ENCODE measurements at regions not wholly inside any gene's neighbourhood (a gene's known extent, or its start where the extent isn't known, plus 50 kb on each side); places are given as distances from the start of the nearest gene placed in this dataset.

DNA sequence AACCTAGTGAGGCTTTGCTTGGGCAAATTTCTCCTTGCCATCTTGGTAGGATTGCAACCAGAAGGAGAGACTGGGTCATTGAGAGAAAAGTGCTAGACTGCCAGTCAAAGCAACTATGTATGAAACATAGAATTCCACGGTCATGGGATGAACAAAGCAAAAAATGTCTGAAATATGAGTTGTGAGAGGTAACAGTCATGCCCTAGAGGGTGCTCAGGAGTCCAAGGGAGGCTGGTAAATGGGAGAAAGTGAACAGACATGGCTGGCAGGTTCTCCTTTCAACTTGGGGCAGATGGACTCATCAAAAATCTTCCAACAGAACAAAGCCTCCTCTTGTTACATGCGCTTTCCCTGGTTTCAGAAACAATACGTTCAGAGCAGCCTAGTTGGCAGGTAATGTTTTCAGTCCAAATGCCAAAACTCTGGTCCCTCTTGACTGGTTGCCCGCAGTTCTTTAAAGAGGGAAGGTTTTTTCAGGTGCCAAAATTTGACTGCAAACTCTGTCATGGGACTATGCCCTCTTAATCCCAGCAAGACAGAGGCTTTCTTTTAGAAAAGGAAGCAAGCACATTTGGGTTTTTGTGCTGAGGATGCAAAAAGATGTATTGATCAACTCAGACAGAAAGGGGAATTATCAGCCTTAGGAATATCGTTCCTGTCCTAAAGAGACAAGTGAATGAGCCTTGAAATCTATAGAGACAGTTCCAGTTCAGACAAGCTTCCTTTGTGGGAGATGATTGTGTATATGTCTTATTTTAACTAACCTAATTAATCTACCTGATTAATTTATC lies 68.5 kb upstream of the SASH1 start:
- no CpG with 5 or more reads among the region's 5 CpGs for WGBS (ENCODE audit: extremely low coverage, insufficient coverage, low lambda C conversion rate)
- Histone ChIP-seq H3K23ac (ENCODE audit: low read length) (no peak overlapping the region), H2BK120ac (ENCODE audit: low read depth, low read length) (no peak overlapping the region), H2BK5ac (ENCODE audit: low read length) (no peak overlapping the region), H3K4me2 (ENCODE audit: low read length) (no peak overlapping the region), H3K27ac (ENCODE audit: low read depth, low read length) (no peak overlapping the region), H4K5ac (ENCODE audit: low read length) (no peak overlapping the region), H4K8ac (ENCODE audit: low read depth, low read length) (no peak overlapping the region), H3K27me3 (ENCODE audit: insufficient read depth, low read length, poor library complexity) (no peaks in the 10 kb centered on the region), H3K79me1 (ENCODE audit: low read length) (no peaks in the 10 kb centered on the region), H3K4me3 (ENCODE audit: low read length) (no peak overlapping the region), H3K4ac (ENCODE audit: low read depth, low read length) (no peak overlapping the region), H2BK15ac (replicated peaks; ENCODE audit: low read depth) (no peak overlapping the region), H3K79me2 (ENCODE audit: control insufficient read depth, insufficient read depth, low read length) (no peaks in the 10 kb centered on the region), H3K56ac (ENCODE audit: low read length) (no peak overlapping the region), H3K9ac (ENCODE audit: low read length) (no peak overlapping the region), H3K4me1 (ENCODE audit: control insufficient read depth, low read depth, low read length) (no peaks in the 10 kb centered on the region), H3K18ac (ENCODE audit: low read length) (no peak overlapping the region), H3K36me3 (ENCODE audit: control insufficient read depth, insufficient read depth, low read length) (no peaks in the 10 kb centered on the region), H2AK5ac (ENCODE audit: low read length) (no peak overlapping the region)
- DNase-seq: no peak

DNA sequence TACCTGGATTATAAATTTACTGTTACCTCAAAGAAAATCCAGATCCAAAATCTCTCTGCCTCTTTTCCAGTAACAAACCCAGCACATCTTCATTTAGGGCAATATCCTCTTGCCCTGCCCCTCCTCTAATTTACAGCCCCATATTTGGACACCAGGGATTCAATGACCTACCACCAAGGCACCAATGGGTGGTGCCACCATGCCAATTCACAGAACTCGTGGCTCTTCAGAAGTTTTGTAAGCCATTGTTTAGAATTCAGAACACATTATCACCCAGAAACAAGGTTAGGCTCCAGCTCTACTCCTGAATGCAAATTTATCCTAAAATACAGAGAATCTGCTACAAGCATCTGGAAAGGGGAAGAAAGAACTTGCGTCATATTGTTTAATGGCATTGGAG lies 67.8 kb upstream of the SASH1 start:
- no peak overlapping the region for H2BK120ac ChIP-seq (ENCODE audit: low read depth, low read length)
- no peak overlapping the region for H3K9ac ChIP-seq (ENCODE audit: low read length)
- DNase-seq: no peak
- no peaks in the 10 kb centered on the region for H3K4me1 ChIP-seq (ENCODE audit: control insufficient read depth, low read depth, low read length)
- no peak overlapping the region for H2AK5ac ChIP-seq (ENCODE audit: low read length)
- H3K4me3 ChIP-seq (ENCODE audit: low read length): no peak overlapping the region
- H4K5ac ChIP-seq (ENCODE audit: low read length): no peak overlapping the region
- H3K36me3 ChIP-seq (ENCODE audit: control insufficient read depth, insufficient read depth, low read length): no peaks in the 10 kb centered on the region
- no peaks in the 10 kb centered on the region for H3K79me1 ChIP-seq (ENCODE audit: low read length)
- no peak overlapping the region for H2BK5ac ChIP-seq (ENCODE audit: low read length)
- H3K27me3 ChIP-seq (ENCODE audit: insufficient read depth, low read length, poor library complexity): no peaks in the 10 kb centered on the region
- no peak overlapping the region for H3K56ac ChIP-seq (ENCODE audit: low read length)
- H2BK15ac ChIP-seq (replicated peaks; ENCODE audit: low read depth): no peak overlapping the region
- WGBS (ENCODE audit: extremely low coverage, insufficient coverage, low lambda C conversion rate): no CpG with 5 or more reads among the region's 2 CpGs
- no peak overlapping the region for H3K4ac ChIP-seq (ENCODE audit: low read depth, low read length)
- no peak overlapping the region for H3K4me2 ChIP-seq (ENCODE audit: low read length)
- H4K8ac ChIP-seq (ENCODE audit: low read depth, low read length): no peak overlapping the region
- H3K27ac ChIP-seq (ENCODE audit: low read depth, low read length): no peak overlapping the region
- H3K18ac ChIP-seq (ENCODE audit: low read length): no peak overlapping the region
- no peak overlapping the region for H3K23ac ChIP-seq (ENCODE audit: low read length)
- H3K79me2 ChIP-seq (ENCODE audit: control insufficient read depth, insufficient read depth, low read length): no peaks in the 10 kb centered on the region

DNA sequence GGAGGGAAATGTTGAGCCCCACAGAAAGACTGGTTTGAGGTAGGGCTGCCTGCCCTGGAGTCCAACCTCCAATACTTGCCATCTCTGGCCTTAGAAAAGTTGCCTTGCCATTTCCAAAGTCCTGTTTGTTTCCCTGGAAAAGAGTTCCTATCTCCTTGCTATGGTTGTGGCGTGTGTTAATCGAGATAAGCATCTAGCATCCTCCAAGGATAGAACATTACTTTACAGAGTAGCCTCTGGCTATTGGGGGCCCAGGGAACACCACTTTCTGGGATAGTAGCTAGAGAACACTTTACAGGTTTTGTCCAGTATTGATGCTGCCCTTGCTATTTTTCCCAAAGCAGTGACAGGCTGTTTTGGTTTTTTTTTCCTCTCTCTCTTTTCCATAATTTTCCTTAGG lies 57.4 kb upstream of the SASH1 start:
- Histone ChIP-seq H2BK120ac (ENCODE audit: low read depth, low read length) (no peak overlapping the region), H3K4me3 (ENCODE audit: low read length) (no peak overlapping the region), H4K8ac (ENCODE audit: low read depth, low read length) (no peak overlapping the region), H3K4me2 (ENCODE audit: low read length) (no peak overlapping the region), H3K18ac (ENCODE audit: low read length) (no peak overlapping the region), H3K79me2 (ENCODE audit: control insufficient read depth, insufficient read depth, low read length) (no peaks in the 10 kb centered on the region), H3K27ac (ENCODE audit: low read depth, low read length) (no peak overlapping the region), H2BK15ac (replicated peaks; ENCODE audit: low read depth) (no peak overlapping the region), H2BK5ac (ENCODE audit: low read length) (no peak overlapping the region), H3K36me3 (ENCODE audit: control insufficient read depth, insufficient read depth, low read length) (no peaks in the 10 kb centered on the region), H3K56ac (ENCODE audit: low read length) (no peak overlapping the region), H2AK5ac (ENCODE audit: low read length) (no peak overlapping the region), H3K4ac (ENCODE audit: low read depth, low read length) (no peak overlapping the region), H3K79me1 (ENCODE audit: low read length) (no peaks in the 10 kb centered on the region), H4K5ac (ENCODE audit: low read length) (no peak overlapping the region), H3K4me1 (ENCODE audit: control insufficient read depth, low read depth, low read length) (no peaks in the 10 kb centered on the region), H3K23ac (ENCODE audit: low read length) (no peak overlapping the region), H3K27me3 (ENCODE audit: insufficient read depth, low read length, poor library complexity) (no peaks in the 10 kb centered on the region), H3K9ac (ENCODE audit: low read length) (no peak overlapping the region)
- WGBS (ENCODE audit: extremely low coverage, insufficient coverage, low lambda C conversion rate): no CpG with 5 or more reads among the region's 2 CpGs
- no peak for DNase-seq

DNA sequence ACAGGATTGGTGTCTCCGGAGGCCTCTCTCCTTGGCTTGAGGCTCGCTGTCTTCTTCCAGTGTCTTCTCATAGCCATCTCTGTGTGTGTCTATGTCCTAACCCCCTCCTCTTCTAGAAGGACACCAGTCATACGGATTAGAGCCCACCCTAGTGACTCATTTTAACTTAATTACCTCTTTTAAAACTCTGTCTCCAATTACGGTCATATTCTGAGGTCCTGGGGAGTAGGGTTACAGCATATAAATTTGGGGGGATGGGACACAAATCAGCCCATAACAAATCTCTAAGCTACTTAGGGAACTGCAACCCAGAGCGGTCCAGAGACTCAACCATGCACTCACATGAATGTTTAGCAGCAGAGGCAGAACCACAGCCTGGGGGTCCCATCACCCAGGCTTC lies 56.1 kb upstream of the SASH1 start:
- no peak overlapping the region for H3K27ac ChIP-seq (ENCODE audit: low read depth, low read length)

DNA sequence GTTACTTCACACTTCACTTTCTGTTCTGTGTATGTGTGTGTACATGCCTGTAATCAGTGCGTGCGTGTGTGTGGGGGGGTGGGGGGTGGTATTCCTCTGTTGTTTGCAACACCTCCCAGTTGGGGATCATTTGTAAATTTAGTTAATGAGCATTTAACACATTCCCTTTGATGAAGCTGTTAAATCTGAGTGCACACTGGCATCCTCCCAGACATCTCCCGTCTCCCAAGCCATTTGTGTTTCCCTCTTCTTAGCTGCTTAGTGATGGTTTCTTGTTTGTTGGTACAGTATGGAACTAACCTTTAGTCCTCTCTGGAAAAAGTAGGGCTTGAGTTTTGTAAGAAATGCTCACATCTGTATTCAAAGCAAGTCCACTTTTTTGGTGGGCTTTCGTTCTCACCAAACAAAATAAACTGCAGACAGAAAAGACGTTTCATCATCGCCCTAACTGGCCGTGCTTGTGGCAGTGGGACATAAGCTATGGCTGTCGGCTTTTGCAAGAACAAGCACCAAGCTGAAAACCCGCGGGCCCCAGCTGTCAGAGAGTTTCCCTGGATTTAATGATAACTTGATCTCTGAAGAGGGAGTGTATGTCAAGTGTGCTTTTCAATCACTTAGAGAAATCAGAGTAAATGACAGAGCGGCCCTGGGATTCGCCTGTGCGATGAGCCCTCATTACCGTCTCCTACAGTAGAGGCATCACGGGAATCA lies 54.9 kb upstream of the SASH1 start:
- WGBS (ENCODE audit: extremely low coverage, insufficient coverage, low lambda C conversion rate): no CpG with 5 or more reads among the region's 15 CpGs
- Histone ChIP-seq H2BK5ac (ENCODE audit: low read length) (no peak overlapping the region), H3K27me3 (ENCODE audit: insufficient read depth, low read length, poor library complexity) (no peaks in the 10 kb centered on the region), H2BK120ac (ENCODE audit: low read depth, low read length) (no peak overlapping the region), H3K27ac (ENCODE audit: low read depth, low read length) (no peak overlapping the region), H3K79me2 (ENCODE audit: control insufficient read depth, insufficient read depth, low read length) (no peaks in the 10 kb centered on the region), H3K4me3 (ENCODE audit: low read length) (no peak overlapping the region), H3K4me2 (ENCODE audit: low read length) (no peak overlapping the region), H3K56ac (ENCODE audit: low read length) (no peak overlapping the region), H3K79me1 (ENCODE audit: low read length) (no peaks in the 10 kb centered on the region), H3K23ac (ENCODE audit: low read length) (no peak overlapping the region), H3K4ac (ENCODE audit: low read depth, low read length) (no peak overlapping the region), H2AK5ac (ENCODE audit: low read length) (no peak overlapping the region), H3K36me3 (ENCODE audit: control insufficient read depth, insufficient read depth, low read length) (no peaks in the 10 kb centered on the region), H3K18ac (ENCODE audit: low read length) (no peak overlapping the region), H3K4me1 (ENCODE audit: control insufficient read depth, low read depth, low read length) (no peaks in the 10 kb centered on the region), H2BK15ac (replicated peaks; ENCODE audit: low read depth) (no peak overlapping the region), H4K5ac (ENCODE audit: low read length) (no peak overlapping the region), H3K9ac (ENCODE audit: low read length) (no peak overlapping the region), H4K8ac (ENCODE audit: low read depth, low read length) (no peak overlapping the region)
- DNase-seq: no peak

More for the DNA sequence above, 56.1 kb upstream of the SASH1 start:
- Histone ChIP-seq H3K23ac (ENCODE audit: low read length) (no peak overlapping the region), H3K56ac (ENCODE audit: low read length) (no peak overlapping the region), H4K8ac (ENCODE audit: low read depth, low read length) (no peak overlapping the region), H3K4ac (ENCODE audit: low read depth, low read length) (no peak overlapping the region), H3K4me2 (ENCODE audit: low read length) (no peak overlapping the region), H2BK15ac (replicated peaks; ENCODE audit: low read depth) (no peak overlapping the region), H3K79me2 (ENCODE audit: control insufficient read depth, insufficient read depth, low read length) (no peaks in the 10 kb centered on the region), H3K4me1 (ENCODE audit: control insufficient read depth, low read depth, low read length) (no peaks in the 10 kb centered on the region), H3K4me3 (ENCODE audit: low read length) (no peak overlapping the region), H3K79me1 (ENCODE audit: low read length) (no peaks in the 10 kb centered on the region), H2BK5ac (ENCODE audit: low read length) (no peak overlapping the region), H2BK120ac (ENCODE audit: low read depth, low read length) (no peak overlapping the region), H4K5ac (ENCODE audit: low read length) (no peak overlapping the region), H3K27me3 (ENCODE audit: insufficient read depth, low read length, poor library complexity) (no peaks in the 10 kb centered on the region), H3K18ac (ENCODE audit: low read length) (no peak overlapping the region), H3K36me3 (ENCODE audit: control insufficient read depth, insufficient read depth, low read length) (no peaks in the 10 kb centered on the region), H3K9ac (ENCODE audit: low read length) (no peak overlapping the region), H2AK5ac (ENCODE audit: low read length) (no peak overlapping the region)
- no CpG with 5 or more reads among the region's 5 CpGs for WGBS (ENCODE audit: extremely low coverage, insufficient coverage, low lambda C conversion rate)
- DNase-seq: no peak
